ENCODE measurements at regions not wholly inside any gene's neighbourhood (a gene's known extent, or its start where the extent isn't known, plus 50 kb on each side); places are given as distances from the start of the nearest gene placed in this dataset.
"Not testable (repeated sequence)": the region's sequence is repeated elsewhere in the genome, so short reads cannot be mapped to it uniquely, and the experiment has no call there.

- H3K56ac ChIP-seq (replicated peaks; ENCODE audit: insufficient read length, low read depth, low read length), result no peak overlapping the region
- WGBS, 2 experiments (ENCODE audit: extremely low coverage in 1 of 2, insufficient coverage in 1 of 2, insufficient read length in 1 of 2, insufficient replicate concordance in 2 of 2, low coverage in 1 of 2, low lambda C conversion rate in 2 of 2, missing lambda C conversion rate in 1 of 2), result 89% methylated on average over 3 of the region's 3 CpGs; no CpG with 5 or more reads in 1 of the 2 experiments
Measured at GRCh38 chr18:49721981-49722380, 91.4 kb downstream of the ACAA2 start.

DNA sequence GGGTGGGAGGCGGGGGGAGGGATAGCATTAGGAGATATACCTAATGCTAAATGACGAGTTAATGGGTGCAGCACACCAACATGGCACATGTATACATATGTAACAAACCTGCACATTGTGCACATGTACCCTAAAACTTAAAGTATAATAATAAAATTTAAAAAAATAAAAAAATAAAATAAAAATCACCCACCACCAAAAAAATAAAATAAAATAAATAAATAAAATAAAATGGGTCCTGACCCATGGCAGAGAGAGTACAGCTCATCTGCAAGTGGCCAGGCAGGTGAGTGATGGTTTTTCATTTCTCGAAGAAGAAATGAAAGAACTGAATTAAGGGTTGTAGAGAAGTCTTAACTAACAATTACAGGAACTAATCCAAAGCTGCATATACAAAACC, 92.4 kb downstream of the ACAA2 start:
- H3K36me3 ChIP-seq (ENCODE audit: control insufficient read depth in 2 of 4, insufficient read depth in 4 of 4, low read length in 3 of 4); DNase-seq (ENCODE audit: low read depth in 1 of 2, low spot score in 2 of 2); H4K20me1 ChIP-seq (replicated peaks in 1 of 2; ENCODE audit: control insufficient read depth in 1 of 2, insufficient read depth in 2 of 2, low read length in 2 of 2); H2BK5ac ChIP-seq (ENCODE audit: low read depth, low read length); H4K8ac ChIP-seq (ENCODE audit: extremely low read depth, insufficient read depth, low read length); H4K5ac ChIP-seq (ENCODE audit: insufficient read length, low read depth, low read length); H3K4me3 ChIP-seq (ENCODE audit: extremely low read depth in 1 of 4, insufficient read depth in 2 of 4, low read depth in 3 of 4, low read length in 4 of 4); H2BK120ac ChIP-seq (replicated peaks; ENCODE audit: low read depth, low read length); H3K23me2 ChIP-seq (ENCODE audit: low read depth, low read length); CTCF ChIA-PET (ENCODE audit: partially characterized antibody); H3K27me3 ChIP-seq (replicated peaks in 1 of 4; ENCODE audit: control insufficient read depth in 3 of 4, extremely low read depth in 1 of 4, insufficient read depth in 3 of 4, low read length in 3 of 4); H3K14ac ChIP-seq (ENCODE audit: insufficient read length); H3K9me3 ChIP-seq (ENCODE audit: insufficient read depth in 2 of 2, low read depth in 1 of 2, low read length in 1 of 2); H2BK15ac ChIP-seq (ENCODE audit: low read length); H3K4me1 ChIP-seq (replicated peaks in 1 of 4; ENCODE audit: control insufficient read depth in 3 of 4, insufficient read depth in 4 of 4, low read length in 3 of 4); FAIRE-seq; POLR2A ChIA-PET (ENCODE audit: partially characterized antibody); H2BK20ac ChIP-seq (ENCODE audit: low read length); H2AK5ac ChIP-seq (ENCODE audit: low read depth, low read length); H3K18ac ChIP-seq (ENCODE audit: extremely low read depth, low read length); H3K27ac ChIP-seq (ENCODE audit: low read depth, low read length); H3K9ac ChIP-seq (replicated peaks in 1 of 4; ENCODE audit: extremely low read depth in 1 of 4, low read depth in 3 of 4, low read length in 3 of 4); H3K23ac ChIP-seq (ENCODE audit: insufficient read length); H2BK12ac ChIP-seq (ENCODE audit: low read depth, low read length); H4K91ac ChIP-seq (replicated peaks; ENCODE audit: insufficient read length, low read length); H3K79me1 ChIP-seq (ENCODE audit: low read depth, low read length); H3K56ac ChIP-seq (replicated peaks; ENCODE audit: insufficient read length, low read depth, low read length); H3K4me2 ChIP-seq (ENCODE audit: insufficient read depth in 1 of 2, low read depth in 2 of 2, low read length in 2 of 2); H3K4ac ChIP-seq (replicated peaks; ENCODE audit: insufficient read length, low read depth, low read length); H3K79me2 ChIP-seq (ENCODE audit: control insufficient read depth in 1 of 2, insufficient read depth in 2 of 2, low read length in 2 of 2); H2AFZ ChIP-seq (ENCODE audit: low read length): not testable (repeated sequence)
- WGBS, 2 experiments (ENCODE audit: extremely low coverage in 1 of 2, insufficient coverage in 1 of 2, insufficient read length in 1 of 2, insufficient replicate concordance in 2 of 2, low coverage in 1 of 2, low lambda C conversion rate in 2 of 2, missing lambda C conversion rate in 1 of 2), result 79% methylated on average over 3 of the region's 3 CpGs; no CpG with 5 or more reads in 1 of the 2 experiments

More at GRCh38 chr18:49721981-49722380, 91.4 kb downstream of the ACAA2 start:
- H2BK120ac ChIP-seq (replicated peaks; ENCODE audit: low read depth, low read length), result no peak overlapping the region
- no peak for TF ChIP-seq MAFK (IDR thresholded peaks at IDR 0.05; ENCODE audit: low read depth, low read length)
- H3K14ac ChIP-seq (ENCODE audit: insufficient read length), result no peak overlapping the region
- no peak overlapping the region for H3K4me3 ChIP-seq (ENCODE audit: extremely low read depth in 1 of 4, insufficient read depth in 2 of 4, low read depth in 3 of 4, low read length in 4 of 4)
- H2BK5ac ChIP-seq (ENCODE audit: low read depth, low read length), result no peak overlapping the region
- H3K27me3 ChIP-seq (replicated peaks in 1 of 4; ENCODE audit: control insufficient read depth in 3 of 4, extremely low read depth in 1 of 4, insufficient read depth in 3 of 4, low read length in 3 of 4), result no peaks in the 10 kb centered on the region
- no peak overlapping the region for H3K18ac ChIP-seq (ENCODE audit: extremely low read depth, low read length)
- no peaks in the 10 kb centered on the region for H4K20me1 ChIP-seq (replicated peaks in 1 of 2; ENCODE audit: control insufficient read depth in 1 of 2, insufficient read depth in 2 of 2, low read length in 2 of 2)
- no peaks in the 10 kb centered on the region for H3K9me3 ChIP-seq (ENCODE audit: insufficient read depth in 2 of 2, low read depth in 1 of 2, low read length in 1 of 2)
- no peak overlapping the region for H4K91ac ChIP-seq (replicated peaks; ENCODE audit: insufficient read length, low read length)
- H2AK5ac ChIP-seq (ENCODE audit: low read depth, low read length), result no peak overlapping the region
- H4K5ac ChIP-seq (ENCODE audit: insufficient read length, low read depth, low read length), result no peak overlapping the region
- peaks cover 0 to 4% (median 3%) of the 10 kb centered on the region in 4 experiments; a peak in 6 of 7 replicates for H3K4me1 ChIP-seq (replicated peaks in 1 of 4; ENCODE audit: control insufficient read depth in 3 of 4, insufficient read depth in 4 of 4, low read length in 3 of 4)
- no peak overlapping the region for H2AFZ ChIP-seq (ENCODE audit: low read length)
- no peaks in the 10 kb centered on the region for H3K36me3 ChIP-seq (ENCODE audit: control insufficient read depth in 2 of 4, insufficient read depth in 4 of 4, low read length in 3 of 4)
- DNase-seq (ENCODE audit: low read depth in 1 of 2, low spot score in 2 of 2), result no peak
- H4K8ac ChIP-seq (ENCODE audit: extremely low read depth, insufficient read depth, low read length), result no peak overlapping the region
- no peak overlapping the region for H2BK12ac ChIP-seq (ENCODE audit: low read depth, low read length)
- H3K23me2 ChIP-seq (ENCODE audit: low read depth, low read length), result no peaks in the 10 kb centered on the region
- H3K79me2 ChIP-seq (ENCODE audit: control insufficient read depth in 1 of 2, insufficient read depth in 2 of 2, low read length in 2 of 2), result no peaks in the 10 kb centered on the region
- no peak overlapping the region for H3K9ac ChIP-seq (replicated peaks in 1 of 4; ENCODE audit: extremely low read depth in 1 of 4, low read depth in 3 of 4, low read length in 3 of 4)
- ChIA-PET POLR2A (ENCODE audit: partially characterized antibody) (no interaction called here), CTCF (ENCODE audit: partially characterized antibody) (interaction anchor here (0.7 kb wide), 1 partner anchor 28 kb away, joined by 3 read pairs; no protein-coding TSS in a partner anchor)
- H3K4me2 ChIP-seq (ENCODE audit: insufficient read depth in 1 of 2, low read depth in 2 of 2, low read length in 2 of 2), result no peak overlapping the region
- H3K4ac ChIP-seq (replicated peaks; ENCODE audit: insufficient read length, low read depth, low read length), result no peak overlapping the region
- no peak overlapping the region for H2BK15ac ChIP-seq (ENCODE audit: low read length)
- no peaks in the 10 kb centered on the region for H3K79me1 ChIP-seq (ENCODE audit: low read depth, low read length)
- H3K23ac ChIP-seq (ENCODE audit: insufficient read length), result no peak overlapping the region
- H2BK20ac ChIP-seq (ENCODE audit: low read length), result no peak overlapping the region
- no peak overlapping the region for H3K27ac ChIP-seq (ENCODE audit: low read depth, low read length)
- FAIRE-seq, result no peak

All from H1 (cell line).